Fibroblast of lung (primary cell): ENCODE measurements at regions not wholly inside any gene's neighbourhood (a gene's known extent, or its start where the extent isn't known, plus 50 kb on each side); places are given as distances from the start of the nearest gene placed in this dataset.

ENCODE experiments used
- EZH2 ChIP-seq: IDR thresholded peaks from 2 replicates; pipeline ENCODE4 v1.5.1; 2012; ENCODE audit warnings: low read length, control low read depth, mild to moderate bottlenecking; ENCODE audit errors: missing control alignments
- TF ChIP-seq, protein P1 (sequence below), 2 donors: IDR thresholded peaks in 1 of 2; conservative IDR thresholded peaks in 1 of 2; 1 replicate in 1 of 2; 2 replicates in 1 of 2; pipeline ENCODE4 v1.5.1; 2011 to 2012; ENCODE audit warnings: low read length in 2 of 2, control low read depth in 1 of 2, inconsistent platforms in 1 of 2, low read depth in 1 of 2, mild to moderate bottlenecking in 1 of 2

DNA sequence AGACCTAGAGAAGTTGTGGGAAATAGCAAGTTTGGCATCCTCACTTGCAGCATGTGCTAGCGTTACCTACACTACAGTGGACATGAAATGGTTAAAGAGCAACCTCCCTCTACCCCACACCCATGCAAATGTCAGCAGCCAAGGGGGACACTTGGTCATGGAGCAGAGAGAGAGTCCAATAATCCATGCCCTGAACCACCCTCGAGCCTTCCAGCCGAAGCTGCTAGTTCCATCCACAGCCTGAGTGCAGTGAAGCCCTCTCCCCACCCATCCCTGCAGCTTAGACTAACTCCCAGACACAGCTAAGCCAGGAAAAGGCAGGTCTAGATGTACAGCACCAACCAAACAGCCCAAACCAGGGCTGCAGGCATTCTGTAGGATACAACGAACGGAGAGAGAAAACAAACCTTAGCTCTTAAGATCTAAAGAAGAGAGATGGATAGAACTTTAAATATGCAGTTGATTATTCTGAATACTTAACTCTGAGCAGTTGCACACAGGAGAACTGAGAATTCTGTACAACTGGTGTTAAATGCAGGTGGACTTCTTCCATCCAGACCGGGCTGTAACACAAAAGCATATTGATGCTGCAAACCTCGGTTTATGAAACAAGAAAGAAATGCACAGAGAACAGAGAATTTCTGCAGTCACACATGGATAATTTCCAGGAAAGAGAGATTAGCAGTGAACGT lies 93.8 kb downstream of the SALL1 start:
- TF ChIP-seq, protein P1, sequence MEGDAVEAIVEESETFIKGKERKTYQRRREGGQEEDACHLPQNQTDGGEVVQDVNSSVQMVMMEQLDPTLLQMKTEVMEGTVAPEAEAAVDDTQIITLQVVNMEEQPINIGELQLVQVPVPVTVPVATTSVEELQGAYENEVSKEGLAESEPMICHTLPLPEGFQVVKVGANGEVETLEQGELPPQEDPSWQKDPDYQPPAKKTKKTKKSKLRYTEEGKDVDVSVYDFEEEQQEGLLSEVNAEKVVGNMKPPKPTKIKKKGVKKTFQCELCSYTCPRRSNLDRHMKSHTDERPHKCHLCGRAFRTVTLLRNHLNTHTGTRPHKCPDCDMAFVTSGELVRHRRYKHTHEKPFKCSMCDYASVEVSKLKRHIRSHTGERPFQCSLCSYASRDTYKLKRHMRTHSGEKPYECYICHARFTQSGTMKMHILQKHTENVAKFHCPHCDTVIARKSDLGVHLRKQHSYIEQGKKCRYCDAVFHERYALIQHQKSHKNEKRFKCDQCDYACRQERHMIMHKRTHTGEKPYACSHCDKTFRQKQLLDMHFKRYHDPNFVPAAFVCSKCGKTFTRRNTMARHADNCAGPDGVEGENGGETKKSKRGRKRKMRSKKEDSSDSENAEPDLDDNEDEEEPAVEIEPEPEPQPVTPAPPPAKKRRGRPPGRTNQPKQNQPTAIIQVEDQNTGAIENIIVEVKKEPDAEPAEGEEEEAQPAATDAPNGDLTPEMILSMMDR (conservative IDR thresholded peaks at IDR 0.05 in 1 of 2, IDR thresholded peaks at IDR 0.05 in 1 of 2; ENCODE audit: low read depth in 1 of 2, low read length in 2 of 2), result no peak
- no peak for TF ChIP-seq EZH2
